BE2C (cell line): ENCODE measurements at regions not wholly inside any gene's neighbourhood (a gene's known extent, or its start where the extent isn't known, plus 50 kb on each side); places are given as distances from the start of the nearest gene placed in this dataset.

Source experiments
- DNase-seq: peaks from one replicate; pipeline ENCODE4 v3.0.0-alpha.2; 2020
- H3K27me3 ChIP-seq: fragments of 250-450 bp; sonication (Bioruptor Pico); 2 replicates; pipeline ENCODE4 v1.5.1; 2020; ENCODE audit warnings: mild to moderate bottlenecking
- H3K36me3 ChIP-seq: fragments of 250-450 bp; sonication (Bioruptor Pico); 2 replicates; pipeline ENCODE4 v1.5.1; 2020; ENCODE audit warnings: mild to moderate bottlenecking
- H3K4me1 ChIP-seq: fragments of 250-450 bp; sonication (Bioruptor Pico); 2 replicates; pipeline ENCODE4 v1.5.1; 2020
- H3K4me3 ChIP-seq: 2 replicates; pipeline ENCODE4 v1.5.1; 2011; ENCODE audit warnings: low read depth, low read length
- H3K9me3 ChIP-seq: fragments of 250-450 bp; sonication (Bioruptor Pico); 2 replicates; pipeline ENCODE4 v1.5.1; 2020
- CTCF ChIP-seq: IDR thresholded peaks from 2 replicates; pipeline ENCODE4 v1.5.1; 2012; ENCODE audit warnings: mild to moderate bottlenecking, low read depth, low read length

GRCh38 chr15:97804950-97805349 lies 155.6 kb upstream of the ARRDC4 start:
- no peaks in the 10 kb centered on the region for H3K27me3 ChIP-seq
- no peak for TF ChIP-seq CTCF
- no peak for DNase-seq

DNA sequence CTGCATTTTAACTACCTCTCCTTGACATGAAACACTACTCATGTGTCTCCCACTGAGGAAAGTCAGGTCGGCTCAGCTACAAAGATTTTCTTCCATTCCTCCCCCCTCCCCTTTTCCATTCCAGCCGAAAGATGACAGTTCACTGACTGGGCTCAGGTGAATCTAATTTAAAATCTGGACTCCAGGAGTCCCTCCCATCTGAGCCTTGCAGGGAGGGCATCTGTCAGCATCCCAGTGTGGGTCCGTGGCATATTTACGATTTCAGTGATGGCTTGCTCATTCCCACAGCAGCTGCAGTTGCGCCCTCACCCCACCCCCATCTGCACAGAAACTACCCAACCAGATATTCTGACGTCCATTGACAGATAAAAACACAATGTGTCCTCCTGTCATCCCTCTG lies 153.7 kb upstream of the ARRDC4 start:
- no peak for TF ChIP-seq CTCF
- no peaks in the 10 kb centered on the region for H3K9me3 ChIP-seq
- DNase-seq = no peak
- H3K27me3 ChIP-seq = no peaks in the 10 kb centered on the region
- H3K36me3 ChIP-seq = no peaks in the 10 kb centered on the region
- H3K4me3 ChIP-seq = no peak overlapping the region
- no peaks in the 10 kb centered on the region for H3K4me1 ChIP-seq

More at GRCh38 chr15:97804950-97805349, 155.6 kb upstream of the ARRDC4 start:
- no peaks in the 10 kb centered on the region for H3K9me3 ChIP-seq
- H3K4me3 ChIP-seq = no peak overlapping the region
- no peaks in the 10 kb centered on the region for H3K4me1 ChIP-seq
- H3K36me3 ChIP-seq = no peaks in the 10 kb centered on the region

DNA sequence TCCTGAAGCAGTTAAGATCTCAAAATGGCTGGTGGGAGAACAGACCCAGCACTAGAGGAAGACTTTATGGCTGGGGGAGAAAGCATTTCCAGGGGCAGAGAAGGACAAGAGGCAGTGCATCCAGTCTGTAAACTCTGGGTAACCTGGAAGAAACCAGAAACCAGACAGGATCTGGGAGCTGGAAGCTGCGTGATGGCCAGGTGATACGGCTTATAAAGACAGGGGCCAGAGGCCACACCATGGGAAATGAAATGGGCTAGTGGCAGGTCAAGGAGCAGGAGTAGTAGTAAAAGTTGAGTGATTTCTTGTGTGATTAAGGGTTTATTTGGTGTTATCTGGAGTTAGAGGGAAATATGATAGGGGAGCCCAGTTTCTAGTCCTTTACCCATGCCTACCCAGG lies 144.7 kb upstream of the ARRDC4 start:
- Histone ChIP-seq H3K27me3 (no peaks in the 10 kb centered on the region), H3K4me1 (no peaks in the 10 kb centered on the region), H3K36me3 (no peaks in the 10 kb centered on the region), H3K4me3 (no peak overlapping the region), H3K9me3 (no peaks in the 10 kb centered on the region)
- no peak for DNase-seq
- no peak for TF ChIP-seq CTCF

DNA sequence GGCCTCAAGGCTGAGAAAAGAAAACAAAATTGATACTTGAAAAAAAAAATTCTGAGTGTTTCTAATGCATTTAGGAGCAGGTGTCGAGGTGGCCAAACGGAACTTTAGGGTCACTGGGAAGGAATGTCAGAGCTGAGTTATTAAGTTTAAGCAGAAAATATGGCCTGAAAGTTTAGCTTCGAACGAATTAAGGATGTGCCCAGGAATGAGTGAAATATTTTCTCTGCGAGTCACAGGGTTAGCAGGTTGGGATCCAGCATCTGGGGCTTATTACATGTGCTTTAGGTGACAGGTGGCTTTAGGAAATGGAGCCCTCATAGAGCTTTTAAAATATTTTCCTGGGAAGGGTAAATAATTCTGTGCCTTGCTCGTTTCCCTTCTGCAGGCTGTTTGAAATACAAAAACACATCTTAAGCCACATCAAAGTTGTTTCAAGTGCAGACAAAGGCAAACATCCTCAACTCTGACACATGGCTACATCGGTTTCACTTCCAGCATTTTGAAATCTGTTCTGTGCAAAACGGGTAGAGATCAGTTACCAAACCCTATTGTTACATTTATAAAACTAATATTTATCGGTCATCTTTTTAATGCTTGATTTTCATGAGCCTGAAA lies 143.1 kb upstream of the ARRDC4 start:
- Histone ChIP-seq H3K36me3 (no peaks in the 10 kb centered on the region), H3K4me3 (no peak overlapping the region), H3K27me3 (no peaks in the 10 kb centered on the region), H3K4me1 (no peaks in the 10 kb centered on the region), H3K9me3 (no peaks in the 10 kb centered on the region)
- no peak for DNase-seq
- no peak for TF ChIP-seq CTCF

- Histone ChIP-seq H3K4me1 (no peaks in the 10 kb centered on the region), H3K4me3 (no peak overlapping the region), H3K27me3 (no peaks in the 10 kb centered on the region), H3K36me3 (no peaks in the 10 kb centered on the region), H3K9me3 (no peaks in the 10 kb centered on the region)
- no peak for TF ChIP-seq CTCF
- DNase-seq = no peak
Observed at GRCh38 chr15:97836003-97836402, 124.5 kb upstream of the ARRDC4 start.

- TF ChIP-seq CTCF = no peak
- Histone ChIP-seq H3K36me3 (no peaks in the 10 kb centered on the region), H3K4me1 (no peaks in the 10 kb centered on the region), H3K27me3 (no peaks in the 10 kb centered on the region), H3K4me3 (no peak overlapping the region), H3K9me3 (no peaks in the 10 kb centered on the region)
- no peak for DNase-seq
Observed at GRCh38 chr15:97837896-97838295, 122.6 kb upstream of the ARRDC4 start.
